PC-3 (cell line): ENCODE measurements at regions not wholly inside any gene's neighbourhood (a gene's known extent, or its start where the extent isn't known, plus 50 kb on each side); places are given as distances from the start of the nearest gene placed in this dataset.
"Not testable (repeated sequence)": the region's sequence is repeated elsewhere in the genome, so short reads cannot be mapped to it uniquely, and the experiment has no call there.

Source experiments
- ATAC-seq: fragments of 200-7000 bp; cut with Tn5 transposase; 2 replicates; pipeline ENCODE4 v1.9.1; 2020; ENCODE audit warnings: mild to moderate bottlenecking, moderate library complexity
- BruUV-seq: library from RNA; stranded (reverse); fragments of 400-500 nt; replicated peaks from 2 replicates; lab custom pipeline; 2021; lab: Mats Ljungman, UMichigan
- CTCF ChIA-PET: fragments of 300-600 bp; sonication (Branson Sonifier 250); formaldehyde crosslinking; loops from one replicate; lab custom pipeline; 2022; ENCODE audit warnings: antibody characterized with exemption; lab: Charles Lee
- POLR2A ChIA-PET: fragments of 300-600 bp; sonication (Branson Sonifier 250); formaldehyde crosslinking; loops from one replicate; lab custom pipeline; 2022; ENCODE audit warnings: antibody characterized with exemption; ENCODE audit not compliant: unreplicated experiment; lab: Charles Lee
- DNase-seq: peaks from one replicate; pipeline ENCODE4 v3.0.0-alpha.2; 2015
- H2AFZ ChIP-seq: fragments of 300-600 bp; sonication (generic); 2 replicates; pipeline ENCODE4 v1.6.0; 2016; ENCODE audit warnings: antibody characterized with exemption, low read length
- H3F3A ChIP-seq: fragments of 300-600 bp; sonication (generic); one replicate; pipeline ENCODE4 v1.6.0; 2017; ENCODE audit warnings: antibody characterized with exemption, low read length, control low read depth, mild to moderate bottlenecking; ENCODE audit not compliant: unreplicated experiment
- H3K27ac ChIP-seq: fragments of 300-600 bp; sonication (generic); 2 replicates; pipeline ENCODE4 v1.5.1; 2016; ENCODE audit warnings: mild to moderate bottlenecking, low read length
- H3K27me3 ChIP-seq: fragments of 300-600 bp; sonication (generic); 2 replicates; pipeline ENCODE4 v1.6.1; 2016; ENCODE audit warnings: low read length, mixed read lengths
- H3K36me3 ChIP-seq: fragments of 300-600 bp; sonication (generic); 2 replicates; pipeline ENCODE4 v1.6.1; 2016; ENCODE audit warnings: low read depth, mixed run types, low read length, mixed read lengths
- H3K4me1 ChIP-seq: fragments of 300-600 bp; sonication (generic); 2 replicates; pipeline ENCODE4 v1.5.1; 2016; ENCODE audit warnings: low read length; ENCODE audit not compliant: insufficient read depth
- H3K4me2 ChIP-seq: fragments of 300-600 bp; sonication (generic); 2 replicates; pipeline ENCODE4 v1.6.0; 2016; ENCODE audit warnings: low read length
- H3K4me3 ChIP-seq: fragments of 300-600 bp; sonication (generic); 2 replicates; pipeline ENCODE4 v1.5.1; 2016; ENCODE audit warnings: mild to moderate bottlenecking, low read length, mixed read lengths
- H3K79me2 ChIP-seq: fragments of 300-600 bp; sonication (generic); 2 replicates; pipeline ENCODE4 v1.6.1; 2017; ENCODE audit warnings: low read length, mixed read lengths
- H3K9ac ChIP-seq: fragments of 300-600 bp; sonication (generic); 2 replicates; pipeline ENCODE4 v1.6.0; 2016; ENCODE audit warnings: mild to moderate bottlenecking, low read length
- H3K9me2 ChIP-seq: fragments of 300-600 bp; sonication (generic); replicated peaks from 2 replicates; pipeline ENCODE4 v1.6.1; 2016; ENCODE audit warnings: mixed run types, low read length, mixed read lengths
- H3K9me3 ChIP-seq: fragments of 300-600 bp; sonication (generic); 2 replicates; pipeline ENCODE4 v1.6.1; 2016; ENCODE audit warnings: low read length, mixed read lengths
- H4K20me1 ChIP-seq: fragments of 300-600 bp; sonication (generic); 2 replicates; pipeline ENCODE4 v1.6.1; 2016; ENCODE audit warnings: low read length, mixed read lengths
- CTCF ChIP-seq: fragments of 300-600 bp; sonication (generic); conservative IDR thresholded peaks from 2 replicates; pipeline ENCODE4 v1.5.1; 2017; ENCODE audit warnings: antibody characterized with exemption, low read depth, mild to moderate bottlenecking, low read length
- EZH2 ChIP-seq: fragments of 300-600 bp; sonication (generic); IDR thresholded peaks from one replicate; pipeline ENCODE4 v1.6.1; 2017; ENCODE audit warnings: antibody characterized with exemption, mild to moderate bottlenecking, low read length; ENCODE audit not compliant: unreplicated experiment
- EZH2phosphoT487 ChIP-seq: fragments of 300-600 bp; sonication (generic); IDR thresholded peaks from 2 replicates; pipeline ENCODE4 v1.6.1; 2018; ENCODE audit warnings: mild to moderate bottlenecking, antibody characterized with exemption, low read length, borderline replicate concordance
- intact Hi-C: fragments of 100-400 bp; cut with micrococcal nuclease; formaldehyde crosslinking; loops from 2 replicates; pipeline ENCODE4 v1.9.0; 2023

GRCh38 chrX:28126886-28127285 is 145.6 kb upstream of the DCAF8L1 start:
- H3K9me3 ChIP-seq: no peaks in the 10 kb centered on the region
- no peak overlapping the region for H3K4me3 ChIP-seq
- TF ChIP-seq EZH2phosphoT487 (no peak), EZH2 (no peak), CTCF (no peak)
- no peak overlapping the region for H3K27ac ChIP-seq
- no peaks in the 10 kb centered on the region for H3K36me3 ChIP-seq
- no peaks in the 10 kb centered on the region for H3K27me3 ChIP-seq
- BruUV-seq: no TSS peak
- H3K79me2 ChIP-seq: no peaks in the 10 kb centered on the region
- intact Hi-C loops: no loop called here
- CTCF ChIA-PET: no interaction called here
- H3K4me1 ChIP-seq: peaks cover 8% of the 10 kb centered on the region; the same call in 1 of the 2 replicates
- POLR2A ChIA-PET: no interaction called here
- H3K9ac ChIP-seq: no peak overlapping the region
- ATAC-seq (no peak), DNase-seq (no peak)
- no peak overlapping the region for H2AFZ ChIP-seq
- no peaks in the 10 kb centered on the region for H3K9me2 ChIP-seq
- H3K4me2 ChIP-seq: no peak overlapping the region
- no peaks in the 10 kb centered on the region for H3F3A ChIP-seq
- no peaks in the 10 kb centered on the region for H4K20me1 ChIP-seq

- ChIA-PET POLR2A (no interaction called here), CTCF (no interaction called here)
- DNase-seq: peak; percentile 43
- H3K27ac ChIP-seq: no peak overlapping the region
- no peaks in the 10 kb centered on the region for H3K79me2 ChIP-seq
- no peaks in the 10 kb centered on the region for H4K20me1 ChIP-seq
- no peaks in the 10 kb centered on the region for H3K9me3 ChIP-seq
- no peaks in the 10 kb centered on the region for H3K27me3 ChIP-seq
- no peak for ATAC-seq
- no TSS peak for BruUV-seq
- H2AFZ ChIP-seq: no peak overlapping the region
- no peaks in the 10 kb centered on the region for H3K9me2 ChIP-seq
- no peaks in the 10 kb centered on the region for H3F3A ChIP-seq
- H3K36me3 ChIP-seq: no peaks in the 10 kb centered on the region
- intact Hi-C loops: no loop called here
- H3K4me3 ChIP-seq: no peak overlapping the region
- TF ChIP-seq EZH2phosphoT487: no peak
- TF ChIP-seq EZH2: no peak
- TF ChIP-seq CTCF: no peak
- H3K4me2 ChIP-seq: no peak overlapping the region
- no peak overlapping the region for H3K9ac ChIP-seq
- H3K4me1 ChIP-seq: peaks cover 21% of the 10 kb centered on the region
Observed at GRCh38 chrX:28124416-28124815, 143.2 kb upstream of the DCAF8L1 start.

- H3K27ac ChIP-seq: peak overlapping the region; percentile 87
- H3K9me2 ChIP-seq, H3F3A ChIP-seq, intact Hi-C loops, H3K79me2 ChIP-seq, CTCF ChIA-PET, H3K4me3 ChIP-seq, POLR2A ChIA-PET, H3K36me3 ChIP-seq, H2AFZ ChIP-seq, H4K20me1 ChIP-seq, H3K9me3 ChIP-seq, BruUV-seq, H3K27me3 ChIP-seq: not testable (repeated sequence)
- H3K4me1 ChIP-seq: peaks cover 20% of the 10 kb centered on the region
- ATAC-seq (peak; percentile 58), DNase-seq (peak; percentile 51)
- peak overlapping the region; percentile 51 for H3K9ac ChIP-seq
- peak overlapping the region; percentile 32 for H3K4me2 ChIP-seq
Observed at GRCh38 chrX:28120580-28121245, 139.5 kb upstream of the DCAF8L1 start.
